ENCODE measurements at regions not wholly inside any gene's neighbourhood (a gene's known extent, or its start where the extent isn't known, plus 50 kb on each side); places are given as distances from the start of the nearest gene placed in this dataset.

GRCh38 chr7:21089653-21090052, 303.0 kb upstream of the SP8 start:
- H3K9ac ChIP-seq (ENCODE audit: low read length), result no peak overlapping the region
- TF ChIP-seq TCF7L2 (IDR thresholded peaks at IDR 0.05; ENCODE audit: borderline replicate concordance, extremely low read depth, insufficient read depth, insufficient read length) (no peak), JUND (IDR thresholded peaks at IDR 0.05) (no peak), EZH2phosphoT487 (IDR thresholded peaks at IDR 0.05; ENCODE audit: borderline replicate concordance) (no peak), POLR2AphosphoS5 (IDR thresholded peaks at IDR 0.05; ENCODE audit: low read depth, low read length) (no peak), FOSL1 (IDR thresholded peaks at IDR 0.05; ENCODE audit: low read depth) (no peak), SRF (IDR thresholded peaks at IDR 0.05; ENCODE audit: low read depth) (no peak), CBX3 (IDR thresholded peaks at IDR 0.05; ENCODE audit: low read depth) (no peak), RAD21 (IDR thresholded peaks at IDR 0.05; ENCODE audit: low read depth) (no peak), CEBPB (IDR thresholded peaks at IDR 0.05; ENCODE audit: low read depth) (no peak), POLR2A (IDR thresholded peaks at IDR 0.05; ENCODE audit: borderline replicate concordance, extremely low read depth, insufficient read depth, insufficient read length) (no peak), SP1 (IDR thresholded peaks at IDR 0.05; ENCODE audit: low read depth) (no peak), YY1 (IDR thresholded peaks at IDR 0.05; ENCODE audit: extremely low read depth, insufficient replicate concordance, low read depth, low read length) (no peak), ATF3 (IDR thresholded peaks at IDR 0.05) (no peak), ZBTB33 (IDR thresholded peaks at IDR 0.05; ENCODE audit: extremely low read depth, insufficient replicate concordance, low read length) (no peak), EZH2 (IDR thresholded peaks at IDR 0.05) (no peak), ZFX (IDR thresholded peaks at IDR 0.05) (no peak), REST (IDR thresholded peaks at IDR 0.05; ENCODE audit: low read depth) (no peak)
- H3K79me2 ChIP-seq (ENCODE audit: insufficient read depth, low read length), result no peaks in the 10 kb centered on the region
- H2AFZ ChIP-seq (ENCODE audit: low read depth, low read length, poor library complexity, severe bottlenecking), result no peak overlapping the region
- H3K9me2 ChIP-seq (ENCODE audit: insufficient read depth), result no peaks in the 10 kb centered on the region
- H3K9me3 ChIP-seq (ENCODE audit: control insufficient read depth in 1 of 2, insufficient read depth in 1 of 2, low read depth in 1 of 2, low read length in 2 of 2), result no peaks in the 10 kb centered on the region
- no peak overlapping the region for H3K4me2 ChIP-seq (ENCODE audit: low read length)
- intact Hi-C loops (cut with micrococcal nuclease), result no loop called here
- ChIA-PET RAD21 (ENCODE audit: low non-redundant PET in 1 of 2, low total read pairs in 2 of 2, uncharacterized antibody in 2 of 2, unreplicated experiment in 2 of 2) (no interaction called here), POLR2A (no interaction called here), CTCF (no interaction called here)
- H3K27ac ChIP-seq (ENCODE audit: low read depth, low read length), result no peak overlapping the region
- no peak for ATAC-seq
- DNase-seq (ENCODE audit: low read depth, low spot score), result no peak
- no peaks in the 10 kb centered on the region for H4K20me1 ChIP-seq (ENCODE audit: insufficient read depth)
- H3K4me1 ChIP-seq (ENCODE audit: control insufficient read depth in 1 of 2, insufficient read depth in 2 of 2, low read length in 2 of 2), result peaks cover 0 to 5% of the 10 kb centered on the region in 2 experiments; a peak in 1 of 4 replicates
- H3K27me3 ChIP-seq (ENCODE audit: insufficient read depth, low read length), result 0 out of 2 replicates have a peak, but pooled peaks cover 3% of the 10 kb centered on the region
- no peak overlapping the region for H3K4me3 ChIP-seq (replicated peaks in 1 of 2; ENCODE audit: low read depth in 1 of 2, low read length in 2 of 2)
- no TSS peak for BruUV-seq (replicated peaks)
- no peaks in the 10 kb centered on the region for H3K36me3 ChIP-seq (ENCODE audit: control insufficient read depth in 1 of 2, insufficient read depth in 2 of 2, low read length in 2 of 2)

Data from HCT116 (cell line).